ENCODE measurements at regions not wholly inside any gene's neighbourhood (a gene's known extent, or its start where the extent isn't known, plus 50 kb on each side); places are given as distances from the start of the nearest gene placed in this dataset.

GRCh38 chr4:14929669-14930068, 72.6 kb upstream of the CPEB2 start:
- Mint-ChIP-seq H3K27me3 (ENCODE audit: low read depth) (no peaks in the 10 kb centered on the region), H3K27ac (ENCODE audit: unreplicated experiment) (no peak overlapping the region), H3K9me3 (no peaks in the 10 kb centered on the region), H3K4me3 (no peak overlapping the region), H3K36me3 (ENCODE audit: low read depth) (no peaks in the 10 kb centered on the region), H3K4me1 (no peaks in the 10 kb centered on the region)
- TF ChIP-seq CTCF (conservative IDR thresholded peaks at IDR 0.05) = no peak
- DNase-seq (ENCODE audit: low read depth, low spot score) = no peak

DNA sequence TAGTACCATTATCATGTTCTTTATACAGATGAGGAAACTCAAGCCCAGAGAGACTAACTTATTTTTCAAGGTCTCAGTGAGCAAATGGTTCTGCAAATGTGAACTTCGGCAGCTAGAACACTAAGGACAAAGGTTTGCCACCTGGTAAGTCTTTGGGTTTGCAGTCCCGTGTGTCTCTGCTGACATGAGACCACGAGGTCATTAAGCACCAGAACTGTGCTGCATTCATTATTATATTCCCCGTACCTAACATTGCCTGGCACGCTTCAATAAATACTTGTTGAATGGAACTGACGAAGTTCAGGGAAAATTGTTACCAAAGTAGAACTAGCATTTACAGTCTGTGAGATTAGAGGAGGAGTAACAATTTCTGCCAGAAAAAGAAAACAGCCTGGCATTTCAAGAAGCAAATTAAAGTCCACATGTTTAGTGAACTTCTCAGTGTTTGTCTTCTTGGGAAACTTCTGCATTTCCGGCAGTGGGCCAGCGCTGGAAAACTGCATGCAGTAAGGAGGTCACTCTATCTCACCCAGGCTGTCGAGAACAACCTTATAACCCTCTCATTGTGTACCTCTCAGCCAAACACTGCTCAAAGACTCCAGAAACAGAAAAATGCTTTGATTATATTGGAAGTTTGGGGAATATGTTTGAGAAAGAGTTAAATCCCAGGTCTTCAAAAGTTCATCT, 67.4 kb upstream of the CPEB2 start:
- no peak overlapping the region for H3K4me3 Mint-ChIP-seq
- peaks cover 3% of the 10 kb centered on the region for H3K36me3 Mint-ChIP-seq (ENCODE audit: low read depth)
- TF ChIP-seq CTCF (conservative IDR thresholded peaks at IDR 0.05) = no peak
- DNase-seq (ENCODE audit: low read depth, low spot score) = no peak
- H3K27me3 Mint-ChIP-seq (ENCODE audit: low read depth) = peaks cover 3% of the 10 kb centered on the region
- peaks cover 3% of the 10 kb centered on the region for H3K9me3 Mint-ChIP-seq
- H3K27ac Mint-ChIP-seq (ENCODE audit: unreplicated experiment) = no peak overlapping the region
- H3K4me1 Mint-ChIP-seq = no peaks in the 10 kb centered on the region

GRCh38 chr4:14943749-14944148, 58.5 kb upstream of the CPEB2 start:
- Mint-ChIP-seq H3K27me3 (ENCODE audit: low read depth) (peaks cover under 1% of the 10 kb centered on the region), H3K27ac (ENCODE audit: unreplicated experiment) (no peak overlapping the region), H3K36me3 (ENCODE audit: low read depth) (peaks cover 4% of the 10 kb centered on the region), H3K9me3 (peaks cover 5% of the 10 kb centered on the region), H3K4me1 (peaks cover 6% of the 10 kb centered on the region), H3K4me3 (no peak overlapping the region)
- no peak for TF ChIP-seq CTCF (conservative IDR thresholded peaks at IDR 0.05)
- DNase-seq (ENCODE audit: low read depth, low spot score) = no peak

DNA sequence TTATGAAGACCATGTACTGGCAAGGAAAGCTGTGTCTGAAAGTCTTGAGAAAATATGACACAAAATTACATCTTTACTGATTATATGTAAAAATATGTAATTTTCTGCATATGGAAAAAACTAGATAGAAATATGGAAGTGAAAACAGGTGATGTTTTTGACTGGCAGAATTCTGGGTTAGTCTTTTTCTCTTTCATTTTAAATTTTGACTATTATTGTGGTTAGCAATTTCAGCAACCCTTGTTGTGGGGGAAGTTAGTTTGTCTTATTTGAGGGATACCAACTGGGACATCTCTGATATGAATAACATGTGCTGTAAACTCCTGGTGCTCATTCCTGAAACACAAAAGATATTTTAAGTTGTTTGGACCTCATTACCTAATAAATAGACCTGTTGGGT, 49.9 kb upstream of the CPEB2 start:
- H3K9me3 Mint-ChIP-seq = no peaks in the 10 kb centered on the region
- H3K4me1 Mint-ChIP-seq = no peaks in the 10 kb centered on the region
- TF ChIP-seq CTCF (conservative IDR thresholded peaks at IDR 0.05) = no peak
- peaks cover 8% of the 10 kb centered on the region for H3K27me3 Mint-ChIP-seq (ENCODE audit: low read depth)
- H3K27ac Mint-ChIP-seq (ENCODE audit: unreplicated experiment) = no peak overlapping the region
- no peak overlapping the region for H3K4me3 Mint-ChIP-seq
- H3K36me3 Mint-ChIP-seq (ENCODE audit: low read depth) = no peaks in the 10 kb centered on the region
- DNase-seq (ENCODE audit: low read depth, low spot score) = no peak
